ENCODE measurements at regions not wholly inside any gene's neighbourhood (a gene's known extent, or its start where the extent isn't known, plus 50 kb on each side); places are given as distances from the start of the nearest gene placed in this dataset.

DNA sequence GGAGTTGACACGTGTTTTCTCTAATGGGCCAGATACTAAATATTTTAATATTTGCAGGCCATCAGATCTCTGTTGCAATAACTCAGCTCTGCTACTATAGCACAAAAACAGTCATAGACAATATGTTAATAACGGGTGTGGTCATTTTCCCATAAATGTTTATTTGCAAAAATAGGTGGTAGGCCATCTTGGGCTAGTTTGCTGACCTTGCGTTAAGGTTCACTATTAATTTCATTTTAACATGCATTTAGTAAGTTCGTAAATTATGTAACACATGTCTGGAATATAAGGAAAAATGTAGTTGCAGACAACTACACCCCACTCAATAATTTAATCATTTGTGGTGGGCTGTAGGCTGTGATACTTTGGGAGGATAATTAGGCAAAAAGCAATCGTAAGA is 577.8 kb downstream of the PKHD1 start:
- TF ChIP-seq, protein P1, sequence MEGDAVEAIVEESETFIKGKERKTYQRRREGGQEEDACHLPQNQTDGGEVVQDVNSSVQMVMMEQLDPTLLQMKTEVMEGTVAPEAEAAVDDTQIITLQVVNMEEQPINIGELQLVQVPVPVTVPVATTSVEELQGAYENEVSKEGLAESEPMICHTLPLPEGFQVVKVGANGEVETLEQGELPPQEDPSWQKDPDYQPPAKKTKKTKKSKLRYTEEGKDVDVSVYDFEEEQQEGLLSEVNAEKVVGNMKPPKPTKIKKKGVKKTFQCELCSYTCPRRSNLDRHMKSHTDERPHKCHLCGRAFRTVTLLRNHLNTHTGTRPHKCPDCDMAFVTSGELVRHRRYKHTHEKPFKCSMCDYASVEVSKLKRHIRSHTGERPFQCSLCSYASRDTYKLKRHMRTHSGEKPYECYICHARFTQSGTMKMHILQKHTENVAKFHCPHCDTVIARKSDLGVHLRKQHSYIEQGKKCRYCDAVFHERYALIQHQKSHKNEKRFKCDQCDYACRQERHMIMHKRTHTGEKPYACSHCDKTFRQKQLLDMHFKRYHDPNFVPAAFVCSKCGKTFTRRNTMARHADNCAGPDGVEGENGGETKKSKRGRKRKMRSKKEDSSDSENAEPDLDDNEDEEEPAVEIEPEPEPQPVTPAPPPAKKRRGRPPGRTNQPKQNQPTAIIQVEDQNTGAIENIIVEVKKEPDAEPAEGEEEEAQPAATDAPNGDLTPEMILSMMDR (conservative IDR thresholded peaks at IDR 0.05; ENCODE audit: low read depth, low read length) = no peak
- no peak overlapping the region for H3K4me3 ChIP-seq (ENCODE audit: low read depth, low read length)
- DNase-seq (ENCODE audit: low read depth) = no peak

DNA sequence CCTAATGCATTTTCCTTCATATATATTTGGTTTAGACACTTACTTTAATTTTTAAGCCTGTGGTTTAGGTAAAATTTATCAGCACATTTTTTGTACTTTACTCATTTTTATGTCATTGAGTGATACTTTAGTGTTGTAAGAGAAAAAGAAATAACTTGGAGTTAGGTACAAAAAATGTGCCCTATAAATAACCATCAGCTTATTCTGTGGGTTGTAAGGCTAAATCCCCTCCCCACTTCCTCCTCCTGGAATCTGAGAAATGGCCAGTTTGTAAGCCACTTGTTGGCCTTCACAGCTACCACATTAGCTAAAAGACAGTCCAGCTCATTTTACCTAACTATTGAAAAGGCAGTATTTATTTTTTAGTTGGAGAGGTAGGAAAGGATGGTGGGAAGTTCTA is 576.3 kb downstream of the PKHD1 start:
- H3K4me3 ChIP-seq (ENCODE audit: low read depth, low read length) = no peak overlapping the region
- peak; percentile 2 for DNase-seq (ENCODE audit: low read depth)
- TF ChIP-seq, protein P1 (conservative IDR thresholded peaks at IDR 0.05; ENCODE audit: low read depth, low read length) = no peak

DNA sequence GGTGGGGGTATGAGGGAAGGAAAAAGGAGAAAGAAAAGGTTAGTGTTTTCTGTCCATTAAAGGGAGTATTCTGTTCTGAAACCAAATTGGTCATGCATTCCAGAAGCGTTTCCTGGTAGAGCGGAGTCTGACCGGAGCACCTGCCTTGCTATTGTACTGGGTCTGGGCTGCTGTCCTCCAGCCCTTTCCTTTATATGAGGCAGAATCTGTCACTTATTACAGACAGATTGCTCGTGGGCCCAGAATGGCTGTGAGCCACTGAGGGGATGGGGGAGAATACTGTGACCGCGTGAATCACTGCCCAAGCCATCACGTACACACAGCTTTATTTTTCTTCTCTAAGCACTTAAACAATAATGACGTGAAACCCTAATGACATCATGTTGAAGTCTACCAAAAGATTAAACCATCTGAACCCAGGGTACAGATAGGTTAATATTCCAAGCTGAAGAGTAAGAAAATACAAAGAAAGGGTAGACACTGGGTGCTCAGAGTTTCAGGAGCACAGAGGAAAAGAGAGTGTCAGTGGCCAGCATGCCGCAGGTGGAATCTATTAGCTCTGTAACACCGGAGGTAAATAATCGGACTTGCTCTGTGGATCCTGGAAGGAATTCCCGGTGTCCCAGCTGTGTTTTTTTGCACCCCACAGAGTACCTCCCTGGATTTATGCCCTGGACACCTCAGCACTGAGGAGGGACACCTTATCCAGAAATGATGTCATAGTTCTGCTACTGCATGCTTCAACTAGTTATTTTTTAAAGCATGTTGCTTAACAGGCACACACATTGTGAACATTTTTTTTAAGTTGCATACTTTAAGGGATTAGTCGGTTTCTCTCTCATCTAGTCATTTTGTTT is 573.3 kb downstream of the PKHD1 start:
- DNase-seq (ENCODE audit: low read depth) = peak; percentile 8
- no peak overlapping the region for H3K4me3 ChIP-seq (ENCODE audit: low read depth, low read length)
- TF ChIP-seq, protein P1 (conservative IDR thresholded peaks at IDR 0.05; ENCODE audit: low read depth, low read length) = no peak

DNA sequence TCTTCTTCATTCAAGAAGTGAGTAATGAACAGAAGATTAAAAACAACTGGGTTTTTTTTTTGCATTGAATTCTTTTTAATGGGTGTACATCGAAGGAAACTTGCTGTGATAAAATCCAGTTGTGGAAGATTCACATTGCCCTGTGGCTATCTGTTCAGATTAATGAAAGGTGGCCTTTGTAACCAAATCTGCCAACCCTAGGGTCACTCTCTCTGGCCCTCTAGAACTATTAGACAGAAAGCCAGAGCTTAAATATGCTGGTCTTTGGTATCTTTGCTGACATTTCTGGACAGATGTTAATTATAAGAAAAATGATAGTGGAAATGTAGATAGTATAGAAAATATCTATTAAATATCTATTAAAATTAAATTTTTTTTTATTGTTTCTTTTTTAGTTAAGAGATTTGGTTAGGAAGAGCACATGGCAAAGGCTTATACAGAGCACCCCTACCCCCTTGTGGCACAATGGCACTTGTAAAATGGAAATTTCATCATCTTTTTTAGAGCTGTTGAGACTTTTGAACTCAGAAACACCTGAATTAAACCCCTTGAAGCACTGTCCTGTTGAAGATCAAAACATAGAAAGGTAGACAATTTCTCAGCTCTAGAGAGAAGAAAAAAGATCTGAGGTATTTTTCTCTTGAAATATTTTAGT is 572.5 kb downstream of the PKHD1 start:
- TF ChIP-seq, protein P1 (conservative IDR thresholded peaks at IDR 0.05; ENCODE audit: low read depth, low read length) = no peak
- DNase-seq (ENCODE audit: low read depth) = no peak
- no peak overlapping the region for H3K4me3 ChIP-seq (ENCODE audit: low read depth, low read length)

DNA sequence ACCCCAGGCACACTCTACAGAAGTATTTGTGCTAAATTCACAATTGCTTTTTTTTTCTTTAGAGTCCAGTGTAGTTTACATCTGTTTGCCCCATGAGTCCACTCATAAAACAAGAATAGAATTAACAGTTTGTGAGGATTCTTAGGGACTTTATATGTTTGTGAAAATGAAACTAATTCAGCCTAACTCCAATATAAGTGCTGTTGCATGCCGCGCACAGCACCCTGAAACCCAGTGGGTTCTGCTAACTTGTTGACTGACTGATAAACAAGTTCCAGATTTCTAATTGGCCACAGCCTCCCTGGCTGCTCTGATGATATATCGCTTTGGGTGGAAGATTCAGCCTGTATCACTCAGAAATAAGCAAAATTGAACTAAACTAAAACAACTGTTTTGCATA is 561.4 kb downstream of the PKHD1 start:
- TF ChIP-seq, protein P1 (conservative IDR thresholded peaks at IDR 0.05; ENCODE audit: low read depth, low read length) = no peak
- H3K4me3 ChIP-seq (ENCODE audit: low read depth, low read length) = no peak overlapping the region
- DNase-seq (ENCODE audit: low read depth) = no peak

DNA sequence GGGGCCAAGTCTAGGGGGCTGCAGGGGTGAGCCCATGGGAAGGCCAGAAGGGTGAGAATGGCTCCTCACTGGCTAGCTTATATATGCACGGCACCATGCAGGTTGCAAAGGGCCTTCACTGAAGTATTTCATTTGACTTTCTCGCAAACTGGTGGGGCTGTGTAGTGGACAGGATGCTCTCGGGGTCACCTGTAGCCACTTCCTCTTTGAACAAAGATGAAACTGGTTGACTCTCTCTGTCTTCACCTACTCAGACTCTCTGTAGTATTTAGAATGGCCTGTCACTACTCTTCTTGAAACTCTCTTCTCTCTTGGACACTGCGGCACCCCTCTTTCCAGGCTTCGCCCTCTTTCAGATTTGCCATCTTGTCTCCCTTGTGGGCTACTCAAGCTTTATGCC is 560.5 kb downstream of the PKHD1 start:
- TF ChIP-seq, protein P1 (conservative IDR thresholded peaks at IDR 0.05; ENCODE audit: low read depth, low read length) = no peak
- no peak overlapping the region for H3K4me3 ChIP-seq (ENCODE audit: low read depth, low read length)
- no peak for DNase-seq (ENCODE audit: low read depth)

Measured in choroid plexus epithelial cell (primary cell).